HEK293 (cell line): ENCODE measurements at regions not wholly inside any gene's neighbourhood (a gene's known extent, or its start where the extent isn't known, plus 50 kb on each side); places are given as distances from the start of the nearest gene placed in this dataset.

ENCODE experiments used
- CTCF ChIA-PET: fragments of 350-600 bp; formaldehyde crosslinking; extraction: SDS; loops from one replicate; lab custom pipeline; 2021; ENCODE audit warnings: antibody characterized with exemption; lab: Yijun Ruan, JAX
- POLR2A ChIA-PET: fragments of 300-600 bp; formaldehyde crosslinking; extraction: SDS; loops from one replicate; lab custom pipeline; 2020; ENCODE audit warnings: antibody characterized with exemption, inconsistent platforms; lab: Yijun Ruan, JAX
- H3K27ac ChIP-seq: fragments of 200-500 bp; sonication (Bioruptor generic); 2 replicates; pipeline ENCODE4 v1.5.1; 2014; ENCODE audit warnings: low read depth, low read length, control low read depth, inconsistent platforms; ENCODE audit errors: extremely low read depth
- H3K36me3 ChIP-seq, 2 experiments: fragments of 200-500 bp in 1 of 2; sonication (Bioruptor generic) in 1 of 2; 1 replicate in 1 of 2; 2 replicates in 1 of 2; pipeline ENCODE4 v1.5.1; 2014 to 2017; ENCODE audit warnings: inconsistent platforms in 2 of 2, low read length in 2 of 2; ENCODE audit not compliant: control insufficient read depth in 2 of 2, insufficient read depth in 1 of 2
- H3K4me1 ChIP-seq: fragments of 200-500 bp; sonication (Bioruptor generic); 2 replicates; pipeline ENCODE4 v1.5.1; 2014; ENCODE audit warnings: mild to moderate bottlenecking, low read length, inconsistent platforms; ENCODE audit not compliant: control insufficient read depth, insufficient read depth
- H3K4me3 ChIP-seq: 2 replicates; pipeline ENCODE4 v1.5.1; 2011; ENCODE audit warnings: low read depth, mild to moderate bottlenecking, control low read depth, low read length, moderate library complexity
- H3K9me3 ChIP-seq: fragments of 200-500 bp; sonication (Bioruptor generic); 2 replicates; pipeline ENCODE4 v1.5.1; 2014; ENCODE audit warnings: low read depth, low read length, inconsistent platforms; ENCODE audit not compliant: control insufficient read depth, insufficient read depth
- KLF7 ChIP-seq: fragments of 450-650 bp; formaldehyde crosslinking; IDR thresholded peaks from 2 replicates; pipeline ENCODE4 v1.5.1; 2016; ENCODE audit warnings: missing biosample characterization, missing genetic modification characterization, borderline replicate concordance
- REPIN1 ChIP-seq: fragments of 450-650 bp; formaldehyde crosslinking; IDR thresholded peaks from 2 replicates; pipeline ENCODE4 v1.5.1; 2017; ENCODE audit warnings: missing biosample characterization, missing genetic modification characterization, low read depth
- ZBTB6 ChIP-seq: fragments of 450-650 bp; formaldehyde crosslinking; IDR thresholded peaks from 2 replicates; pipeline ENCODE4 v1.5.1; 2017; ENCODE audit warnings: missing biosample characterization, missing genetic modification characterization
- ZNF140 ChIP-seq: fragments of 450-650 bp; formaldehyde crosslinking; IDR thresholded peaks from 2 replicates; pipeline ENCODE4 v1.5.1; 2016; ENCODE audit warnings: missing biosample characterization, missing genetic modification characterization
- ZNF146 ChIP-seq: fragments of 450-650 bp; formaldehyde crosslinking; IDR thresholded peaks from 2 replicates; pipeline ENCODE4 v1.5.1; 2016; ENCODE audit warnings: missing biosample characterization, missing genetic modification characterization
- ZNF148 ChIP-seq: fragments of 450-650 bp; formaldehyde crosslinking; IDR thresholded peaks from 2 replicates; pipeline ENCODE4 v1.5.0; 2017; ENCODE audit warnings: missing biosample characterization, missing genetic modification characterization, borderline replicate concordance
- ZNF223 ChIP-seq: fragments of 450-650 bp; formaldehyde crosslinking; IDR thresholded peaks from 2 replicates; pipeline ENCODE4 v1.5.1; 2016; ENCODE audit warnings: missing biosample characterization, missing genetic modification characterization
- ZNF335 ChIP-seq: fragments of 450-650 bp; formaldehyde crosslinking; conservative IDR thresholded peaks from 2 replicates; pipeline ENCODE4 v1.5.1; 2016; ENCODE audit warnings: missing biosample characterization, missing genetic modification characterization
- ZNF510 ChIP-seq: fragments of 450-650 bp; formaldehyde crosslinking; IDR thresholded peaks from 2 replicates; pipeline ENCODE4 v1.5.1; 2018; ENCODE audit warnings: mild to moderate bottlenecking, missing genetic modification characterization, missing biosample characterization; ENCODE audit not compliant: insufficient replicate concordance
- ZNF514 ChIP-seq: fragments of 450-650 bp; formaldehyde crosslinking; IDR thresholded peaks from 2 replicates; pipeline ENCODE4 v1.5.1; 2016; ENCODE audit warnings: missing biosample characterization, missing genetic modification characterization
- ZNF521 ChIP-seq: fragments of 450-650 bp; formaldehyde crosslinking; IDR thresholded peaks from 2 replicates; pipeline ENCODE4 v1.5.1; 2017; ENCODE audit warnings: missing biosample characterization, mild to moderate bottlenecking, missing genetic modification characterization
- ZNF560 ChIP-seq: fragments of 450-650 bp; formaldehyde crosslinking; IDR thresholded peaks from 2 replicates; pipeline ENCODE4 v1.5.1; 2017; ENCODE audit warnings: missing biosample characterization, missing genetic modification characterization, borderline replicate concordance
- ZNF596 ChIP-seq: fragments of 450-650 bp; IDR thresholded peaks from 2 replicates; pipeline ENCODE4 v1.5.0; 2018; ENCODE audit warnings: missing biosample characterization, mild to moderate bottlenecking, missing genetic modification characterization, moderate library complexity
- TF ChIP-seq, protein P1 (sequence below): fragments of 450-650 bp; IDR thresholded peaks from 2 replicates; pipeline ENCODE4 v1.5.1; 2018; ENCODE audit warnings: missing biosample characterization, mild to moderate bottlenecking, missing genetic modification characterization
- TF ChIP-seq, protein P2 (sequence below): fragments of 450-650 bp; formaldehyde crosslinking; IDR thresholded peaks from 2 replicates; pipeline ENCODE4 v1.5.1; 2017; ENCODE audit warnings: missing biosample characterization, missing genetic modification characterization
- TF ChIP-seq, protein P3 (sequence below): fragments of 450-650 bp; formaldehyde crosslinking; IDR thresholded peaks from 2 replicates; pipeline ENCODE4 v1.5.1; 2016; ENCODE audit warnings: missing biosample characterization, missing genetic modification characterization
- TF ChIP-seq, protein P4 (sequence below): fragments of 450-650 bp; formaldehyde crosslinking; IDR thresholded peaks from 2 replicates; pipeline ENCODE4 v1.5.1; 2016; ENCODE audit warnings: missing biosample characterization, missing genetic modification characterization

DNA sequence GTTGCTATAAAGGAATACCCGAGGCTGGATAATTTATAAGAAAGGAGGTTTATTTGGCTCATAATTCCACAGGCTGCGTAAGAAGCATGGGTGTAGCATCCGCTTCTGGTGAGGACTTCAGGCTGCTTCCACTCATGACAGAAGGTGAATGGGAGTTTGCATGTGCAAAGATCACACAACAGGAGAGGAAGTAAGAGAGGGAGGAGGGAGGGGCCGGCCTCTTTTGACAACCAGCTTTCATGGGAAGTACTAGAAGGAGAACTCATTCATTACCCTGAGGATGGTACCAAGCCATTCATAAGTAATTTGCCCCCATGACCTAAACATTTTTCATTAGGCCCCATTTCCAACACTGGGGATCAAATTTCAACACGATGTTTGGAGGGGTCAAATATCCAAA, 386.8 kb upstream of the NETO1 start:
- Histone ChIP-seq H3K27ac (no peak overlapping the region), H3K9me3 (no peaks in the 10 kb centered on the region), H3K4me3 (no peak overlapping the region), H3K4me1 (no peaks in the 10 kb centered on the region), H3K36me3 (no peaks in the 10 kb centered on the region)
- ChIA-PET CTCF (no interaction called here), POLR2A (no interaction called here)
- TF ChIP-seq REPIN1 (no peak), ZNF514 (no peak), ZNF146 (tag by site-specific recombination) (no peak), ZBTB6 (tag by site-specific recombination) (no peak), ZNF223 (tag by site-specific recombination) (no peak), ZNF521 (tag by site-specific recombination) (no peak), ZNF148 (tag by site-specific recombination) (no peak), KLF7 (tag by site-specific recombination) (no peak), ZNF510 (tag by site-specific recombination) (no peak), ZNF596 (no peak)
- TF ChIP-seq, protein P1, sequence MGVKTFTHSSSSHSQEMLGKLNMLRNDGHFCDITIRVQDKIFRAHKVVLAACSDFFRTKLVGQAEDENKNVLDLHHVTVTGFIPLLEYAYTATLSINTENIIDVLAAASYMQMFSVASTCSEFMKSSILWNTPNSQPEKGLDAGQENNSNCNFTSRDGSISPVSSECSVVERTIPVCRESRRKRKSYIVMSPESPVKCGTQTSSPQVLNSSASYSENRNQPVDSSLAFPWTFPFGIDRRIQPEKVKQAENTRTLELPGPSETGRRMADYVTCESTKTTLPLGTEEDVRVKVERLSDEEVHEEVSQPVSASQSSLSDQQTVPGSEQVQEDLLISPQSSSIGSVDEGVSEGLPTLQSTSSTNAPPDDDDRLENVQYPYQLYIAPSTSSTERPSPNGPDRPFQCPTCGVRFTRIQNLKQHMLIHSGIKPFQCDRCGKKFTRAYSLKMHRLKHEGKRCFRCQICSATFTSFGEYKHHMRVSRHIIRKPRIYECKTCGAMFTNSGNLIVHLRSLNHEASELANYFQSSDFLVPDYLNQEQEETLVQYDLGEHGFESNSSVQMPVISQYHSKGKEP: no peak

GRCh38 chr18:73249030-73249429, 381.2 kb upstream of the NETO1 start:
- POLR2A ChIA-PET: no interaction called here

More at GRCh38 chr18:73249030-73249429, 381.2 kb upstream of the NETO1 start:
- Histone ChIP-seq H3K9me3 (no peaks in the 10 kb centered on the region), H3K4me3 (no peak overlapping the region)
- TF ChIP-seq, protein P2, sequence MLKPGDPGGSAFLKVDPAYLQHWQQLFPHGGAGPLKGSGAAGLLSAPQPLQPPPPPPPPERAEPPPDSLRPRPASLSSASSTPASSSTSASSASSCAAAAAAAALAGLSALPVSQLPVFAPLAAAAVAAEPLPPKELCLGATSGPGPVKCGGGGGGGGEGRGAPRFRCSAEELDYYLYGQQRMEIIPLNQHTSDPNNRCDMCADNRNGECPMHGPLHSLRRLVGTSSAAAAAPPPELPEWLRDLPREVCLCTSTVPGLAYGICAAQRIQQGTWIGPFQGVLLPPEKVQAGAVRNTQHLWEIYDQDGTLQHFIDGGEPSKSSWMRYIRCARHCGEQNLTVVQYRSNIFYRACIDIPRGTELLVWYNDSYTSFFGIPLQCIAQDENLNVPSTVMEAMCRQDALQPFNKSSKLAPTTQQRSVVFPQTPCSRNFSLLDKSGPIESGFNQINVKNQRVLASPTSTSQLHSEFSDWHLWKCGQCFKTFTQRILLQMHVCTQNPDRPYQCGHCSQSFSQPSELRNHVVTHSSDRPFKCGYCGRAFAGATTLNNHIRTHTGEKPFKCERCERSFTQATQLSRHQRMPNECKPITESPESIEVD (tag by site-specific recombination): no peak
- TF ChIP-seq, protein P3, sequence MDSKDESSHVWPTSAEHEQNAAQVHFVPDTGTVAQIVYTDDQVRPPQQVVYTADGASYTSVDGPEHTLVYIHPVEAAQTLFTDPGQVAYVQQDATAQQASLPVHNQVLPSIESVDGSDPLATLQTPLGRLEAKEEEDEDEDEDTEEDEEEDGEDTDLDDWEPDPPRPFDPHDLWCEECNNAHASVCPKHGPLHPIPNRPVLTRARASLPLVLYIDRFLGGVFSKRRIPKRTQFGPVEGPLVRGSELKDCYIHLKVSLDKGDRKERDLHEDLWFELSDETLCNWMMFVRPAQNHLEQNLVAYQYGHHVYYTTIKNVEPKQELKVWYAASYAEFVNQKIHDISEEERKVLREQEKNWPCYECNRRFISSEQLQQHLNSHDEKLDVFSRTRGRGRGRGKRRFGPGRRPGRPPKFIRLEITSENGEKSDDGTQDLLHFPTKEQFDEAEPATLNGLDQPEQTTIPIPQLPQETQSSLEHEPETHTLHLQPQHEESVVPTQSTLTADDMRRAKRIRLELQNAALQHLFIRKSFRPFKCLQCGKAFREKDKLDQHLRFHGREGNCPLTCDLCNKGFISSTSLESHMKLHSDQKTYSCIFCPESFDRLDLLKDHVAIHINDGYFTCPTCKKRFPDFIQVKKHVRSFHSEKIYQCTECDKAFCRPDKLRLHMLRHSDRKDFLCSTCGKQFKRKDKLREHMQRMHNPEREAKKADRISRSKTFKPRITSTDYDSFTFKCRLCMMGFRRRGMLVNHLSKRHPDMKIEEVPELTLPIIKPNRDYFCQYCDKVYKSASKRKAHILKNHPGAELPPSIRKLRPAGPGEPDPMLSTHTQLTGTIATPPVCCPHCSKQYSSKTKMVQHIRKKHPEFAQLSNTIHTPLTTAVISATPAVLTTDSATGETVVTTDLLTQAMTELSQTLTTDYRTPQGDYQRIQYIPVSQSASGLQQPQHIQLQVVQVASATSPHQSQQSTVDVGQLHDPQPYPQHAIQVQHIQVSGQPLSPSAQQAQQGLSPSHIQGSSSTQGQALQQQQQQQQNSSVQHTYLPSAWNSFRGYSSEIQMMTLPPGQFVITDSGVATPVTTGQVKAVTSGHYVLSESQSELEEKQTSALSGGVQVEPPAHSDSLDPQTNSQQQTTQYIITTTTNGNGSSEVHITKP (tag by site-specific recombination): no peak
- TF ChIP-seq ZNF560 (tag by site-specific recombination) (no peak), ZNF521 (tag by site-specific recombination) (no peak), ZBTB6 (tag by site-specific recombination) (no peak), ZNF335 (tag by site-specific recombination) (no peak), ZNF140 (tag by site-specific recombination) (no peak), REPIN1 (no peak)
- TF ChIP-seq, protein P4, sequence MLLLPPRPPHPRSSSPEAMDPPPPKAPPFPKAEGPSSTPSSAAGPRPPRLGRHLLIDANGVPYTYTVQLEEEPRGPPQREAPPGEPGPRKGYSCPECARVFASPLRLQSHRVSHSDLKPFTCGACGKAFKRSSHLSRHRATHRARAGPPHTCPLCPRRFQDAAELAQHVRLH: no peak
- TF ChIP-seq, all 188 proteins: peak for 0
- Histone ChIP-seq H3K36me3 (no peaks in the 10 kb centered on the region), H3K4me1 (no peaks in the 10 kb centered on the region), H3K27ac (no peak overlapping the region)
- CTCF ChIA-PET: no interaction called here
